IPS-15b (cell line): ENCODE measurements at regions not wholly inside any gene's neighbourhood (a gene's known extent, or its start where the extent isn't known, plus 50 kb on each side); places are given as distances from the start of the nearest gene placed in this dataset.
"Not testable (repeated sequence)": the region's sequence is repeated elsewhere in the genome, so short reads cannot be mapped to it uniquely, and the experiment has no call there.

ENCODE experiments used
- H3K27me3 ChIP-seq: one replicate; pipeline ENCODE4 v1.6.1; 2013; ENCODE audit warnings: low read length; ENCODE audit not compliant: control insufficient read depth, insufficient read depth
- H3K36me3 ChIP-seq: one replicate; pipeline ENCODE4 v1.6.1; 2013; ENCODE audit warnings: low read length; ENCODE audit not compliant: control insufficient read depth, insufficient read depth
- H3K4me1 ChIP-seq: one replicate; pipeline ENCODE4 v1.6.1; 2013; ENCODE audit warnings: mild to moderate bottlenecking, low read length; ENCODE audit not compliant: control insufficient read depth, insufficient read depth
- H3K4me3 ChIP-seq: one replicate; pipeline ENCODE4 v1.5.1; 2013; ENCODE audit warnings: low read depth, low read length
- H3K9ac ChIP-seq: one replicate; pipeline ENCODE4 v1.6.1; 2013; ENCODE audit warnings: low read depth, mild to moderate bottlenecking, low read length
- H3K9me3 ChIP-seq: one replicate; pipeline ENCODE4 v1.6.1; 2013; ENCODE audit warnings: mild to moderate bottlenecking, low read length; ENCODE audit not compliant: control insufficient read depth, insufficient read depth

- H3K4me3 ChIP-seq = no peak overlapping the region
Observed at GRCh38 chr18:42339372-42339771, 384.3 kb downstream of the PIK3C3 start.

GRCh38 chr18:42340423-42341009 is 385.5 kb downstream of the PIK3C3 start:
- H3K4me3 ChIP-seq = no peak overlapping the region
- H3K36me3 ChIP-seq = no peaks in the 10 kb centered on the region
- H3K9ac ChIP-seq = no peak overlapping the region
- H3K4me1 ChIP-seq = peaks cover 15% of the 10 kb centered on the region
- no peaks in the 10 kb centered on the region for H3K27me3 ChIP-seq
- peaks cover 6% of the 10 kb centered on the region for H3K9me3 ChIP-seq

More at GRCh38 chr18:42339372-42339771, 384.3 kb downstream of the PIK3C3 start:
- H3K27me3 ChIP-seq = no peaks in the 10 kb centered on the region
- H3K4me1 ChIP-seq = peaks cover 15% of the 10 kb centered on the region
- H3K9me3 ChIP-seq = peaks cover 6% of the 10 kb centered on the region
- H3K36me3 ChIP-seq = no peaks in the 10 kb centered on the region
- no peak overlapping the region for H3K9ac ChIP-seq

- Histone ChIP-seq H3K9me3 (peaks cover 6% of the 10 kb centered on the region), H3K4me1 (peaks cover 15% of the 10 kb centered on the region), H3K27me3 (no peaks in the 10 kb centered on the region), H3K9ac (no peak overlapping the region), H3K36me3 (no peaks in the 10 kb centered on the region), H3K4me3 (no peak overlapping the region)
Observed at GRCh38 chr18:42341423-42341822, 386.4 kb downstream of the PIK3C3 start.

GRCh38 chr18:42348722-42349121 is 393.7 kb downstream of the PIK3C3 start:
- Histone ChIP-seq H3K9me3 (no peaks in the 10 kb centered on the region), H3K4me3 (no peak overlapping the region), H3K4me1 (no peaks in the 10 kb centered on the region), H3K36me3 (no peaks in the 10 kb centered on the region), H3K27me3 (no peaks in the 10 kb centered on the region), H3K9ac (no peak overlapping the region)

- Histone ChIP-seq H3K4me1 (no peaks in the 10 kb centered on the region), H3K9ac (no peak overlapping the region), H3K27me3 (no peaks in the 10 kb centered on the region), H3K9me3 (no peaks in the 10 kb centered on the region), H3K36me3 (no peaks in the 10 kb centered on the region), H3K4me3 (no peak overlapping the region)
Observed at GRCh38 chr18:42351455-42351854, 396.4 kb downstream of the PIK3C3 start.

GRCh38 chr18:42360716-42361115 is 405.7 kb downstream of the PIK3C3 start:
- H3K4me1 ChIP-seq = no peaks in the 10 kb centered on the region
- H3K9ac ChIP-seq = no peak overlapping the region
- no peak overlapping the region for H3K4me3 ChIP-seq
- H3K36me3 ChIP-seq = no peaks in the 10 kb centered on the region
- no peaks in the 10 kb centered on the region for H3K27me3 ChIP-seq
- H3K9me3 ChIP-seq = no peaks in the 10 kb centered on the region

GRCh38 chr18:42363446-42364441 is 408.7 kb downstream of the PIK3C3 start:
- no peak overlapping the region for H3K9ac ChIP-seq
- H3K36me3 ChIP-seq = no peaks in the 10 kb centered on the region
- no peaks in the 10 kb centered on the region for H3K27me3 ChIP-seq
- H3K4me1 ChIP-seq = no peaks in the 10 kb centered on the region
- H3K4me3 ChIP-seq = no peak overlapping the region
- H3K9me3 ChIP-seq = no peaks in the 10 kb centered on the region

- Histone ChIP-seq H3K9ac (no peak overlapping the region), H3K27me3 (no peaks in the 10 kb centered on the region), H3K4me1 (no peaks in the 10 kb centered on the region), H3K4me3 (no peak overlapping the region), H3K9me3 (no peaks in the 10 kb centered on the region), H3K36me3 (no peaks in the 10 kb centered on the region)
Observed at GRCh38 chr18:42364766-42365165, 409.7 kb downstream of the PIK3C3 start.

- H3K4me3 ChIP-seq = no peak overlapping the region
- H3K9me3 ChIP-seq = no peaks in the 10 kb centered on the region
- no peaks in the 10 kb centered on the region for H3K4me1 ChIP-seq
- no peak overlapping the region for H3K9ac ChIP-seq
- H3K27me3 ChIP-seq = no peaks in the 10 kb centered on the region
- no peaks in the 10 kb centered on the region for H3K36me3 ChIP-seq
Observed at GRCh38 chr18:42365591-42365990, 410.6 kb downstream of the PIK3C3 start.

- Histone ChIP-seq H3K9me3 (no peaks in the 10 kb centered on the region), H3K9ac (no peak overlapping the region), H3K36me3 (no peaks in the 10 kb centered on the region), H3K4me1 (no peaks in the 10 kb centered on the region), H3K27me3 (no peaks in the 10 kb centered on the region), H3K4me3 (no peak overlapping the region)
Observed at GRCh38 chr18:42373584-42373983, 418.6 kb downstream of the PIK3C3 start.

GRCh38 chr18:42374961-42375360 is 419.9 kb downstream of the PIK3C3 start:
- Histone ChIP-seq H3K27me3 (no peaks in the 10 kb centered on the region), H3K4me1 (no peaks in the 10 kb centered on the region), H3K9me3 (no peaks in the 10 kb centered on the region), H3K36me3 (no peaks in the 10 kb centered on the region), H3K9ac (no peak overlapping the region), H3K4me3 (no peak overlapping the region)

GRCh38 chr18:42378854-42379253 is 423.8 kb downstream of the PIK3C3 start:
- not testable (repeated sequence) for H3K27me3 ChIP-seq, H3K36me3 ChIP-seq, H3K9me3 ChIP-seq, H3K9ac ChIP-seq, H3K4me1 ChIP-seq, H3K4me3 ChIP-seq
